ENCODE measurements at regions not wholly inside any gene's neighbourhood (a gene's known extent, or its start where the extent isn't known, plus 50 kb on each side); places are given as distances from the start of the nearest gene placed in this dataset.

- no peak for DNase-seq
These were observed 611.3 kb upstream of the SALL1 start for GRCh38 chr16:51762081-51762996.

- no peak for DNase-seq
These were observed 609.9 kb upstream of the SALL1 start for GRCh38 chr16:51761001-51761400.

GRCh38 chr16:51759999-51760398 is 608.9 kb upstream of the SALL1 start:
- DNase-seq, result no peak

DNA sequence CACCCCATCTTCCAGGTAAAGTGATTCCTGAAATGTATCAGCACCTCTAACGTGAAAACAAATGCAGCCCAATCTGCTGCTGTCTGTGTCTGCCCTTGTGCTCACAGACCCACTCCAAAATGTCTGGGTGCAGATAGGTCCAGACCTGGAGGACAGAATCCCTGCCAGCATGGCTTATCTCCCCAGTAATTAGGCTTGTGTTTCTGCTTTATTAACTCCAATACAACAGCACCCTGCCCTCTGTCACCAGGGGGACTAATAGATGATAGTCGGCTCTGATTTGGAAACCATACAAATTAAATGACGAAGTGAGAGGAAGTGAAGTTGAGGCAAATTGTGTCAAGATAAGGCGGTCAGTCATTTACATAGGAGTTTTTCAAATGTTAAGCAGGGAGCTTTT is 608.3 kb upstream of the SALL1 start:
- no peak for DNase-seq

GRCh38 chr16:51757921-51758479 is 606.9 kb upstream of the SALL1 start:
- DNase-seq, result no peak

DNA sequence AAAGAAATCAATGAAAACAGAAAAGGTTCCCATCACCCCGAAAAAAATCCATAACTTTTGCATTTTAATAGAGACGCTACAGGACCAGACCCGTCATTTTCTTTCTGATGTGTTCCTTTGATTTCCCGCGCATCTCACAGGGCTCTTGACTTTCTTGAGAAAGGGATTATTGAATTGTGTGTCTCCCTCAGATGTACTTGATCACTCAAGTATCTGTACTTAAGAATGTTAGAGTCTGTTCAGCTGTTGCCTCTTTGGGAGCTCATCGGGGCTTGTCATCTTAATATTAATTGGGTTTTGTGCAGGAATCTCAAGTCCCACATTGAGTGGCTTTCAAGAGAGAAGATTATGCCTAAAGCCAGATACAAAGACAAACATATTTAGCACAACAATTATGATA is 606.4 kb upstream of the SALL1 start:
- DNase-seq, result no peak

DNA sequence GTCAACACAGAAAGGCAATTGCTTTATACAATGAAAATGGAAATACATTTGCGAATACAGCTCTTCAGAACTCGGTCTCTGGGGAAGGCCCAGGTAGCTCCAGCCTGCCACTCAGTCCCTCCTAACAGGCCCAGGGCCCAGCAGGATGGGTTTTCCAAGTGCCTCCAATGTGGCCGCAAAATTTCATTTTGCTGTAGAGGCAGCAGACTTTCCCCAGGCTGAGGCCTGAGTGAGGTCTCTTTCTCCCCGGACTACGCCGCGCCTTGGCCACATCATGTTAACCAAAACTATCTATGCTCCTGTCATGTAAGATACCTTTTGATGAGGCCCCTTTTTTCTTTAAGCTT is 606.0 kb upstream of the SALL1 start:
- no peak for DNase-seq

- DNase-seq, result no peak
These were observed 605.5 kb upstream of the SALL1 start for GRCh38 chr16:51756447-51757123.

DNA sequence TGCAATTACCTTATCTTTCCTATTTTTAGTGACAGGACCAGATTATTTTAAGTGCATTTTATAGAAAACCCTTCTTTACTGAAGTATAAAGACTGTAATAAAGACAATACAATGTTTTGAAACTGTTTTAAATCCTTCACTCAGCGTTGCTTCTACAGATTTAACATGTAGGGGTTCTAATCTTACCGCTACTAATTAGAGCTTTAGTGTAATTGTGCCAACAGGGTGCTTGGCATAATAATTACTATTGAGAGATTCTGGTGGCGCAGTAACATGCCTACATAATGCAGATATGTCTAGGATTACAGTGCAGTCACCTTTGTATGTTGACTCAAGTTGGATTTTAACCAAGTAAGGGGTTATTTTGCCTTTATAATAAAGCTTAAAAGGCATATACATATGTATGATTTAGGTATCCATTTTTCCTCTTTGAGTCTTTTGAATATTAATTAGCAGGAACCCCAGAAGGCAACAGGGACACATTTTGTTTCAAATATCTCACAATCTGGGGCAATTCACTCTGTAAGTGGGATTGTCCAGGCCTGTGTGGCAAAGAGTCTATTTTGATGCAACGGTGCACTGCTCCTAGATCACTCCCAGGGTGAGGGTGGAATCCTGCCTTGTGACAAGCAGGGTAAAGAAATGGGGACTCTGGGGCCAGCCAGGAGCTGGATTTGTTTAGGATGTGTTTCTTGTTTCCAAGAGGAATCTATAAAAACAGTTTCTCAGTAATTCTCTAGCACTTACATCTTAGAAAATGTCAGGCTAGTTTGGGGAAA is 604.7 kb upstream of the SALL1 start:
- DNase-seq, result no peak

GRCh38 chr16:51755039-51755501 is 604.0 kb upstream of the SALL1 start:
- no peak for DNase-seq

GRCh38 chr16:51753467-51754127 is 602.5 kb upstream of the SALL1 start:
- DNase-seq, result no peak

- DNase-seq, result no peak
These were observed 601.4 kb upstream of the SALL1 start for GRCh38 chr16:51752438-51752995.

DNA sequence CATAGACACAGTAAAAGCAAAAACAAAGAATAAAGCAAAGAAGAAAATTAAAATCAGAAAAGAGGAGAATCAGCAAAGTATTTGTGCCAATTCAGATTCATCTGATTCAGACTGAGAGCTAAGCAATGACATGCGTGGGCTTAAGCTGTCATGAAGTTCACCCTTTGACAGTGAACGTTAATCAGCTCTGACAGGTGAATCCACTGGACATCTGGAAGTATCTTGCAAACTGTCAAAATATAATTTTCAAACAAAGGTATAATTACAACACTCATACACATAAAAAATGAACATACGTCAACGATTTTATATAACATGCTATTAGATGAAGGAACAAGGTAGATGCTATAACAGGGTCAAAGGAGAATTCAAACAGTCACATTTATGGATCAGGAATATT is 596.3 kb upstream of the SALL1 start:
- DNase-seq, result no peak

DNA sequence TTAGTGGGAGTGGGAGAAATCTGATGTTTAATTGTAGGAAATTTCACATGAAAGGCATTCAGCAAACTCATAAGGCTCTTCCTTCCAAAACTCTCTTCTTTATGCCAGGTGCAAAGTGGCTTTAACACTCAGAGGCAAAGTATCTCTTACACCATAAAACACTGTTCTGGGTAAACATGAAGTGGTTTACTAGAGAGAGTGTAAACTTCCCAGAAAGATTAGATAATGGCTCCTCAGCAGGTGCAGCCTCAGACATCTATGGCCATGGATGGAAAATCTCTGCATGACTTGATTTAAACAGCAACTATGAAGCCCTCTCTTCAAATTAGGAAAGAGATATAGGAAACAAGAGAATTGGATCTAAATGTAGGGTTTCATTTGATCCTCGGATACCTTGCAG is 583.1 kb upstream of the SALL1 start:
- DNase-seq, result no peak

DNA sequence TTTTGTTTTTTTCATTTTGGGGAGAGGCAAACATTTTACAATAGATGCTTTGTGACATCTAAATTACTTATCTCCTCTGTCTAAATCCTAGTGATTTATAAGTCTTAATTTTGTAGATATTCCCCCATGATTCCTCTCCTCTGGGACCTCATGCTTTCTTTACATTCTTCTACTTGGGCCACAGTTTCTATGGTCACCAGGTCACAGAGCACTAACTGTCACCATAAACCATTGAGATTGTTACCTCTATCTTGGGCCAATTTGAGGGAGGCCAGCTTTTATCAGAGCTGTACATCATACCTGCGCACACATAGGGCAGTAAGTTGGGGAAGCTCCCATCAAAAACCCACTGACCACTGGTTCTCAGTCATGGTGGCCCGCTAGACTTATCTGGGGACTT is 582.1 kb upstream of the SALL1 start:
- DNase-seq, result no peak

DNA sequence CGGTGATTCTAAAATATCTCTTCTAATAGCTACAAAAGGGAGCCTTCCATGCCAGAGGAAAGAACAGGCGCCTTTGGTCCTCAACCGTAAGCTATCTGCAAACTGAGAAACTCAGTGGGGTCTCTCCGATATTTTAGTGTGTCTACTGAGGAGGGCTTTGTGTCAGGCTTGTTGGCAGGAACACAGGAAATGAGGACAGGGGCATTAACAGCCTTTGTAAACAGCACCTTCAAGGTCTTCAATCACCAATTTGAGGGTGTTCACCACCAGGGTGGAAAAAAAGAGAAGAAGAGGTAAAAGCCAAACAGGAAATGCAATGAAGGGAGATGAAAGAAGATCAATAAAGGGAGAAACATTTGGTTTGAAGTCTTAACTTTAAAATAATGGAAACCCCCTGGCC is 580.1 kb upstream of the SALL1 start:
- DNase-seq, result no peak

DNA sequence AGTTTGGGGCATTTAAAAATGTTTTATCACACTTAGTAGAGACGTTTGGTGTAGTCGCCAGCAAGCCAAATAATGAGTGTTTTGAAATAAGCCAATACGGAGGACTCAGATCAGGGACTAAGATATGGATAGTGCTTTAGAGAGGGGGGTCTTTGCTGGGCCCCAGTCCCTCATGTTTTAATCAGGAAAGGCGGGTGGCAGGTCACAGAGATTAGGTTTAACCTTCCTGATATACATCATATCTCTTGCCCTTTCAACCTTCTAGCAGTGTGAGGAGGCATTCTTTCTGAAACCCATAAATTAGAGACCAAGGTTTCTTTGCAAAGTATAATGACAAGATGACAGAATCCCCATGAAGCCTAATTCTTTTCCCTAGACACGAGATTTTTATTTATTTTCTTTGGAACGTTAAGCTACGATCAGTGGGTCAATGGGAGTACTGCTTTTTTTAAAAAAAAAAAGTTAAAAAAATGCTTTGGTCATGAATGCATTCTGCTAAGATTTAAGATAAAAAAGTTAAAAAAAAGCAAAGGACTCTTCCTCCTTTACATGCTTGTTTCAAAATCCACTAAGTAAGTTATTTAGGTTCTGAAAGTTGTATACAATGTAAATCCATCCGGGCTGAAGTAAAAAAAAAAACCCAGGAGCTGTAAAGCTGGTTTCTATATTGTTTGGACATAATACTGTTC is 572.1 kb upstream of the SALL1 start:
- no peak for DNase-seq

- DNase-seq, result no peak
These were observed 571.4 kb upstream of the SALL1 start for GRCh38 chr16:51722467-51722866.

- no peak for DNase-seq
These were observed 568.3 kb upstream of the SALL1 start for GRCh38 chr16:51719376-51719775.

GRCh38 chr16:51716195-51716594 is 565.1 kb upstream of the SALL1 start:
- no peak for DNase-seq

DNA sequence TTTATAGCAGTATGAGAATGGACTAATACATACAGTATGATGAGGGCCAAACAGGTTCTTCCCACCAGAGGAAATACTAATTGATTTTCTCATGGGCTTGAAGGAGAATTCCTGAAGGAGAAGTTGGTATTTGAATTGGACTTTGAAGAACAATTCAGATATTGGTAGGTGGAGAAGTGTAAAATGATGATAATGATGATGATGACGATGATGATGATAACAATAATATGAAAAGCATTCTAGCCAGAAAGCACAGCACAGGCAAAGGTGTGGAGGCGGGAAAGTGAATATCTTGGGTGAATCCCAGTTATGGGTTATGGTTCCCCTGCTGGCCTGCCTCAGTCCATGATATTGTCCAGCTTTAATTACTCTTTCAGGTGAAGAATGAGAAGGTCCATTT is 562.4 kb upstream of the SALL1 start:
- DNase-seq, result no peak
